GM21447 (cell line): ENCODE measurements at regions not wholly inside any gene's neighbourhood (a gene's known extent, or its start where the extent isn't known, plus 50 kb on each side); places are given as distances from the start of the nearest gene placed in this dataset.

Experiments used
- ATAC-seq: cut with Tn5 transposase; IDR thresholded peaks from one replicate; pipeline ENCODE4 v1.9.1; 2021; ENCODE audit not compliant: unreplicated experiment

DNA sequence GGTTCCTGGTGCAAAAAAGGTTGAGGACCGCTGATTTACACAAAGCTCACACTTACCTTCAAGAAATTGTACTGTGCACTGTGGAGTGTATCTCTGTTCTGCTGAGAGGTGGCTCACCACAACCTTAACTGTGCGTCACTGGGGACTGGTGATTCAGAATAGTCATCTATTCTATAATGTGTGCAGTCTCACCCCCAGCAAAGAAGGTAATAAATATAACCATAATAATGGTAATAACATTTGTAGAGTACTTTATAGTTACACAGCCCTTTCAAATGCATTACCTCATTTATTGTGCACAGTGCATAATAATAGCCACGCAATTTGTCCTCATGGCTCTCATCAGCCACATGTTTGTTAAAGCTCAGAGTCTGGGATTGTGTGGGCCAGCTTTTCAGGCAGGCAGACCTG lies 59.4 kb upstream of the DUSP10 start:
- ATAC-seq: no peak

DNA sequence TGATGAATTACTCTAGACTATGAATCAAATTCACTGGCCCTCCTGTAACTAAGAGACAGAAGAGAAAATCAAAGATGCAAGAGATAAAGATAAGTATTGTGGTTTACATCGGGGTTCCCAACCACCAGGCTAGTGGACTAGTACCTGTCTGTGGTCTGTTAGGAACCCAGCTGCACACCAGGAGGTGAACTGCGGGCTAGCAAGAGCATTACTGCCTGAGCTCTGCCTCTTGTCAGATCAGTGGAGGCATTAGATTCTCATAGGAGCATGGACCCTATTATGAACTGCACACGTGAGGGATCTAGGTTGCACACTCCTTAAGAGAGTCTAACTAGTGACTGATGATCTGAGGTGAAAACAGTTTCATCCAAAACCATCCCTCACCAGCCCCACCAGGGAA lies 58.9 kb upstream of the DUSP10 start:
- ATAC-seq: no peak

DNA sequence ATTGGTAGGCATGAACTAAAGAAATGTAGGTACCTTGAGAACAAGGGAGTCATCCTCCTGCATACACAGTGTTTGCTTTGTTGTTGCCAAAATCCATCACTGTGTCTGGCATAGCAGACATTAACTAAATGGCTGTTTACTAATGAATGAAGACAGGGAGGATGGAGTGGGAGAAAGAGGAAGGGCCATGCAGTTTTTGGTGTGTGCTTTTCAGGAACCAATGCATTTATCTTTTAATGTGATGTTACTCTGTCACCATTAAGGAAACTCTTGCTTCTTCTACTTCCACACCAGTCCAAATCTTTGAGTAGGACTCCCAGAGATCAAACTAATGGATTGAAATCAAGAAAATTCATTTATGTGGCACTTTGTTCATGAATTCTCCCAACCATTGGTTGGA lies 55.6 kb upstream of the DUSP10 start:
- ATAC-seq: no peak

DNA sequence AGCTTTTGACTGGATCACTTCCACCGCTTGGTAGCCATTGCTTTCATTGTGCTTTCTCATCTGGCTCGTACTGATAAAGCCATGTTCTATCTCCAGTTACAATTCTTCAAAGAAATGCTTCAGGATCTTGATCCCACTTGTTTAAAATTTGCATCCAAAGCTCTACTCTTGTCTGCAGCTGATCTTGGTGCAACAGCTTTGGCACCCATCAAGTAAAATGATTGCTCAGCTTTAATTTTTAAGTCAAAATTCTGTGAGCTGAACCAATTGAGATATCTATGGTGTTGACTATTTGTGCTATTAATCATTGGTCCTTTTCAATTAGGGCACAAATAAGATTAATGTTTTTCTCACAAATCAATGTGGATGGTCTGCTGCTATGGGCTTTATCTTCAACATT lies 54.8 kb upstream of the DUSP10 start:
- ATAC-seq: no peak

DNA sequence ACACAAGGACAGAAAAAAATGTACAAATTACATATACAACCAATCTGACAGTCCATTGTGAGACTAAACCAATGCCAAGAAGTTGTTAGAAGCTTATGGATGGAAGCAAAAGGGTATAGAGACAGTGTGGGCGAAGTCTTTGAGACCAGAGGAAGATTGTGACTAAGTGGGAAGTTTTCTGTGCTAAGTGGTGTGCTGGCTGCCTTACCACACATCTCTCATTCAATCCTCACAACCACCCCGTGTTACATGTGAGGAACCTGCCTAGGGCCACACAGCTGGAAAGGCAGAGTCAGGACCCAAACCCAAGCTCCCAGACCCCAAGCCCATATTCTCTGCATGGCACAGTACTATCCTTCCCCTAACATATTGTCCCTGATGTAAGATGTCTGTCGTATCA lies 53.5 kb upstream of the DUSP10 start:
- ATAC-seq: no peak

DNA sequence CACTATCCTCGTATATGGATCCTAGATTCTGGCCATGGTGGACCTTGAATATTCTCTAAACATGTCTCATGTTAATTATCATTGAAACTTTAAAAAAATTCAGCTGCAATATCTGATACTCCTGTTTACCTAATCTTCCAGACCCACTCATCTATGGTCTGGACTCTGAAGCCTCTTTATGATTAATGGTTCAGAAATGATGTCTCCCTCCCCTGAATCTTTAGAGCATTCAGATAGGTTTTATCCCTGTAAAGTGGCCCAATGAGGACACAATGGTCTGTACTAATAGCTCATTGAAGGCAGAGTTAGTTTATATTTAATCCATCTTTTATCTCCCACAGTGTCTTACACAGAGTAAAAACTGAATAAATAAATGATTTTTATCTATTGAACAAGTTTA lies 53.0 kb upstream of the DUSP10 start:
- no peak for ATAC-seq

DNA sequence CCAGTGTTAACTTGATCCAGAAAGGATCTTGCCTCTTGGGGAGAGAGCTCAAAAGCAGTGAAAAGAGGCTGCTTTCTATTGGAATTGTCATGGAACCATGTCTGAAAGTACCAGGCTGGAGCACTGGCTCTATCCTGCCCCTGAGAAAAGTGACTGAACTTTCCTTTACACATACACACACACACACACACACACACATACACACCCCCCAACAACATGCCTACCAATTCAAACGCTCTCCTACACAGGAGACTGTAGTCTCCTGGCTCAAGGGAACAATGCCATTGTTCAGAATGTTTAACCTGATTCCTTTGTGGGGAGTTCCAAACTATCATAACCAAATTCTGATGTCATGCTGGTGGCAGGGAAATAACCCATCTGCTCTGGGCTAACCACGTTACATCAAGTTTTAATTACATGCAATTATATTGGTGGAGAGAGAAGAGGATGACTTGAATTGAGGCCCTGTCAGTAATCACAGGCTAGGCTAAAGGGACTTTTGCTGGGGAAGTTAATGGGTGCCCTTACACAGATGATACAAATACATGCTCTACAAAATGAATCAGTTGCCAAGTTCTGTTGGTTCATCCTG lies 52.3 kb upstream of the DUSP10 start:
- peak; percentile 60 for ATAC-seq

DNA sequence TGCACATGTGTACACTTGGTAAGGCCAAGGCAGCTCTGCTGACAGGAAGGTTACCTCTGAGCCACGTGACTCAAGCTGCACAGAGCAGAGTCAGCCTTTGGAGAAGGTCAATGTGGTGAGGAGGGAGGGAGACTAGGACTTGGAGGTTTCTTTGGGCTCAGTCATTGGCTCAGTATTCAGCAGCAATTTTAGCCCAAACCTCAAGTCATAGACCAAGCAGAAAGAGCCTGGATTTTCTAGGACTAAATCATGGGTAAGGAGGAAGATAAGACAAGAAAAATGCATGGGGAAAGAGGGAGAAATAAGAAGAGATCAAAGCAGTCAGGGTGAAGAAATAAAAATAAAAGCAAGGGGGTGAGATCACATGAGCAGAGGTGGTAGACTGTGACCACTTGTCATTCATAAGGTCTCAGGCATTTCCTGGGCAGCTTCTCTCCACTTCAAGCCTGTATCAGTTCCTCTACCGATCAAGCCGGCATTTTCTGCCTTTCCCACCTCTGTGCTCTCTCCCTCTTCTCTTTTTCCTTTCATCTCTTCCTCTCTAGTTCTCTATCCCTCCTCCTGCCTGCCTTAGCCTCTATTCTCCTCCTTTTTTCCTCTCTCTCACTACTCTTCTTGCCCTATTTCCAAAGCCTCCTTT lies 51.7 kb upstream of the DUSP10 start:
- peak; percentile 84 for ATAC-seq

DNA sequence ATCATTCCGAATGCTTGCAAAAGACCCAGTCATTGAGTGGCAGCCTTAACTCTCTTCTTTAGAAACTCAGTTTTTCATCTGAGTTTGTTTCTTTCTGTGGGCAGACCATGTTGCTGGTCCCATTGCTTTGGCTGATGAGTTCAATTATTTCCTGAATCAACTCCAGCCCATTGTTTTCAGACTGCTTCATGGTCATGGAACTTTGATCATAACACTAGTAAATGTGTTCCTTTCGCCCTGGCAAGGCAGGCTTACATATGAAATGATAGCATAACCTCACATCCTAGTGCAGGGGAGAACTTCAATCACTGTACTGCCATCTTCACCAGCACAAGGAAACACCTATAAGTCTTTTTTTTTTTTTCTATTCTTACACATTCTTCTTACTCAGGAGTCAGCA lies 50.0 kb upstream of the DUSP10 start:
- no peak for ATAC-seq
